Body of pancreas (tissue), 4 donors: ENCODE measurements at regions not wholly inside any gene's neighbourhood (a gene's known extent, or its start where the extent isn't known, plus 50 kb on each side); places are given as distances from the start of the nearest gene placed in this dataset.

ENCODE experiments used
- POLR2A ChIP-seq, 3 donors: fragments of 450-650 bp; IDR thresholded peaks; one replicate each; pipeline ENCODE4 v1.6.1; 2016; ENCODE audit warnings: antibody characterized with exemption in 3 of 3, mild to moderate bottlenecking in 2 of 3
- TF ChIP-seq, protein P1 (sequence below), 7 experiments: fragments of 450-650 bp in 4 of 7; fragments of 200-600 bp in 3 of 7; sonication (generic) in 3 of 7; IDR thresholded peaks; one replicate each; pipeline ENCODE4 v1.5.1; 2016 to 2019; ENCODE audit warnings: antibody characterized with exemption in 7 of 7

DNA sequence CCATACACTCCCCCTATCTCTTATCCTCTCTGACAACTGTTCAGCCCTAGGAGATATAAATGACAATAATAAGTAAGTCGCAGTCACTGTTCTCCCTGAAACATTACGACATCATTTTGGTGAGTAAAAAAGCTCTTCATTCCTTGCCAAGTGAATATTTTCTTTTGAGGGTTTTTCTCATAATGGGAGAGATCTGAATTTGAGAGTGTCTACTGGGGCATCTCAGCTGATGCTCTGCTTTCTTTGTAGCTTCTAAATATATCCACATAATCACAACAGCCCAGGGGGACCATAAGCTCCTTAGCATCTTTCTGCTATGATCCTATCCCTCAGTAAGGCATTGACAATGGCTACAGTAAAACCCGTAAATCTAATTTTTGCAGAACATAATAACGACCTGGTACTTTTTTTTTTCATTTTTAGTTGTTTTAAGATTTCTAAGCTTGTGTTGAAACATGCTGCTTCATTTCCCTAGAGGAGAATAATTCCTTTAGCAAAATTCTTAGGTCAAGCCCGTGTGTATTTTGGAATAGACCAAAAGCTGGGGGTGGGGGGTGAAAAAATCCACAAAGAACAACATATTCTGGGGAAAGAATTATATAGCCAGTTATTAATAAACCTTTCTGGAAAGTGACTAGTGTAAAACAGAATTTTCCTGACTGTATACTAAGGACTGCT lies 78.1 kb upstream of the GPM6B start:
- TF ChIP-seq, protein P1, sequence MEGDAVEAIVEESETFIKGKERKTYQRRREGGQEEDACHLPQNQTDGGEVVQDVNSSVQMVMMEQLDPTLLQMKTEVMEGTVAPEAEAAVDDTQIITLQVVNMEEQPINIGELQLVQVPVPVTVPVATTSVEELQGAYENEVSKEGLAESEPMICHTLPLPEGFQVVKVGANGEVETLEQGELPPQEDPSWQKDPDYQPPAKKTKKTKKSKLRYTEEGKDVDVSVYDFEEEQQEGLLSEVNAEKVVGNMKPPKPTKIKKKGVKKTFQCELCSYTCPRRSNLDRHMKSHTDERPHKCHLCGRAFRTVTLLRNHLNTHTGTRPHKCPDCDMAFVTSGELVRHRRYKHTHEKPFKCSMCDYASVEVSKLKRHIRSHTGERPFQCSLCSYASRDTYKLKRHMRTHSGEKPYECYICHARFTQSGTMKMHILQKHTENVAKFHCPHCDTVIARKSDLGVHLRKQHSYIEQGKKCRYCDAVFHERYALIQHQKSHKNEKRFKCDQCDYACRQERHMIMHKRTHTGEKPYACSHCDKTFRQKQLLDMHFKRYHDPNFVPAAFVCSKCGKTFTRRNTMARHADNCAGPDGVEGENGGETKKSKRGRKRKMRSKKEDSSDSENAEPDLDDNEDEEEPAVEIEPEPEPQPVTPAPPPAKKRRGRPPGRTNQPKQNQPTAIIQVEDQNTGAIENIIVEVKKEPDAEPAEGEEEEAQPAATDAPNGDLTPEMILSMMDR (IDR thresholded peaks at IDR 0.05) = no peak
- TF ChIP-seq POLR2A (IDR thresholded peaks at IDR 0.05) = no peak
